A549 (cell line): ENCODE measurements at regions not wholly inside any gene's neighbourhood (a gene's known extent, or its start where the extent isn't known, plus 50 kb on each side); places are given as distances from the start of the nearest gene placed in this dataset.

Experiments
- ATAC-seq, 2 experiments: fragments of 200-7000 bp in 1 of 2; fragments of >200 bp in 1 of 2; cut with Nextera tagmentation in 1 of 2; cut with Tn5 transposase in 1 of 2; 3 replicates each; pipeline versions ENCODE4 v1.8.0 to v1.9.1; 2018 to 2020; ENCODE audit warnings: mild to moderate bottlenecking in 1 of 2, moderate library complexity in 1 of 2
- CTCF ChIA-PET: fragments of 300-600 bp; sonication (Branson Sonifier 250); formaldehyde crosslinking; extraction: SDS; loops from one replicate; lab custom pipeline; 2021; ENCODE audit warnings: antibody characterized with exemption, inconsistent platforms; lab: Yijun Ruan, JAX
- POLR2A ChIA-PET: fragments of 350-600 bp; formaldehyde crosslinking; extraction: SDS; loops from one replicate; lab custom pipeline; 2021; ENCODE audit warnings: antibody characterized with exemption, inconsistent platforms; lab: Yijun Ruan, JAX
- DNase-seq, 2 experiments: peaks; one replicate each; pipeline versions ENCODE4 v3.0.0 to v3.0.0-alpha.2; 2011 to 2016; ENCODE audit warnings: low read depth in 1 of 2, low spot score in 1 of 2
- FAIRE-seq: peaks from 2 replicates; lab custom pipeline; 2011; peaks lifted over from hg19 to GRCh38; lab: Jason Lieb, UNC
- H3K27ac ChIP-seq, 2 experiments: fragments of >200 bp; sonication (Bioruptor Twin); formaldehyde crosslinking; 3 replicates each; pipeline ENCODE4 v1.5.1; 2016 to 2017
- H3K4me1 ChIP-seq: fragments of >200 bp; sonication (Bioruptor Twin); formaldehyde crosslinking; 3 replicates; pipeline ENCODE4 v1.6.1; 2016
- H3K4me2 ChIP-seq: fragments of >200 bp; sonication (Bioruptor Twin); formaldehyde crosslinking; 3 replicates; pipeline ENCODE4 v1.6.1; 2016
- H3K4me3 ChIP-seq: fragments of >200 bp; sonication (Bioruptor Twin); formaldehyde crosslinking; 3 replicates; pipeline ENCODE4 v1.5.1; 2016
- H3K9me3 ChIP-seq: fragments of >200 bp; sonication (Bioruptor Twin); formaldehyde crosslinking; 3 replicates; pipeline ENCODE4 v1.6.1; 2016
- CBX2 ChIP-seq: fragments of 200-600 bp; sonication (generic); IDR thresholded peaks from 2 replicates; pipeline ENCODE4 v1.6.1; 2016; ENCODE audit warnings: low read depth, mild to moderate bottlenecking, borderline replicate concordance
- CEBPB ChIP-seq, 2 experiments: fragments of >200 bp in 1 of 2; sonication (Bioruptor Twin) in 1 of 2; formaldehyde crosslinking in 1 of 2; IDR thresholded peaks; 2 replicates each; pipeline ENCODE4 v1.6.1; 2012 to 2016
- EHF ChIP-seq: fragments of 250-450 bp; sonication (Bioruptor Pico); IDR thresholded peaks from 2 replicates; pipeline ENCODE4 v1.5.0; 2020; ENCODE audit warnings: mild to moderate bottlenecking
- ESRRA ChIP-seq: fragments of 150-350 bp; IDR thresholded peaks from 2 replicates; pipeline ENCODE4 v1.6.1; 2014; ENCODE audit warnings: mild to moderate bottlenecking, low read length, borderline replicate concordance
- FOSB ChIP-seq: fragments of 250-450 bp; sonication (Bioruptor Pico); IDR thresholded peaks from 2 replicates; pipeline ENCODE4 v1.5.0; 2020; ENCODE audit warnings: mild to moderate bottlenecking, moderate library complexity
- FOXS1 ChIP-seq: fragments of 250-450 bp; sonication (Bioruptor Pico); IDR thresholded peaks from 2 replicates; pipeline ENCODE4 v1.5.0; 2020; ENCODE audit warnings: mild to moderate bottlenecking, moderate library complexity
- JUNB ChIP-seq: fragments of >200 bp; sonication (Bioruptor Twin); formaldehyde crosslinking; IDR thresholded peaks from 2 replicates; pipeline ENCODE4 v1.6.1; 2016
- KDM5A ChIP-seq: fragments of 200-600 bp; sonication (generic); IDR thresholded peaks from 2 replicates; pipeline ENCODE4 v1.6.1; 2016; ENCODE audit warnings: antibody characterized with exemption, mild to moderate bottlenecking
- PHF8 ChIP-seq: fragments of 200-600 bp; sonication (generic); IDR thresholded peaks from 2 replicates; pipeline ENCODE4 v1.6.1; 2016; ENCODE audit warnings: low read depth, mild to moderate bottlenecking, antibody characterized with exemption, moderate library complexity, borderline replicate concordance
- POLR2A ChIP-seq: IDR thresholded peaks from 2 replicates; pipeline ENCODE4 v1.6.1; 2012; ENCODE audit warnings: mild to moderate bottlenecking, low read length
- RAD21 ChIP-seq, 2 experiments: fragments of >200 bp in 1 of 2; sonication (Bioruptor Twin) in 1 of 2; formaldehyde crosslinking in 1 of 2; IDR thresholded peaks in 1 of 2; conservative IDR thresholded peaks in 1 of 2; 2 replicates in 1 of 2; 3 replicates in 1 of 2; pipeline ENCODE4 v1.6.1; 2012 to 2018; ENCODE audit warnings: inconsistent platforms in 1 of 2
- RCOR1 ChIP-seq: fragments of 150-350 bp; IDR thresholded peaks from 2 replicates; pipeline ENCODE4 v1.6.1; 2014; ENCODE audit warnings: antibody characterized with exemption, low read length, low read depth
- SREBF2 ChIP-seq: fragments of 450-650 bp; IDR thresholded peaks from 2 replicates; pipeline ENCODE4 v1.6.1; 2014; ENCODE audit warnings: mild to moderate bottlenecking, moderate library complexity
- ZFP36 ChIP-seq: fragments of 450-650 bp; IDR thresholded peaks from 2 replicates; pipeline ENCODE4 v1.6.1; 2014; ENCODE audit warnings: borderline replicate concordance; ENCODE audit not compliant: partially characterized antibody
- ZNF302 ChIP-seq: fragments of 250-450 bp; sonication (Bioruptor Pico); IDR thresholded peaks from 2 replicates; pipeline ENCODE4 v1.9.0; 2021; ENCODE audit warnings: inconsistent platforms, mild to moderate bottlenecking, moderate library complexity
- WGBS: methylation state at CpG from one replicate; pipeline ENCODE4 v1.1.6; 2017; ENCODE audit errors: missing lambda C conversion rate; 5-methylcytosine and 5-hydroxymethylcytosine counted together
- TF ChIP-seq, protein P1 (sequence below): fragments of >200 bp; sonication (Bioruptor Twin); formaldehyde crosslinking; IDR thresholded peaks from 3 replicates; pipeline ENCODE4 v1.5.1; 2016
- TF ChIP-seq, protein P2 (sequence below): fragments of 450-650 bp; IDR thresholded peaks from 2 replicates; pipeline ENCODE4 v1.6.1; 2014; ENCODE audit warnings: antibody characterized with exemption
- TF ChIP-seq, protein P3 (sequence below): fragments of >200 bp; sonication (Bioruptor Twin); formaldehyde crosslinking; IDR thresholded peaks from 3 replicates; pipeline ENCODE4 v1.6.1; 2016
- TF ChIP-seq, protein P4 (sequence below): fragments of 250-450 bp; sonication (Bioruptor Pico); IDR thresholded peaks from 2 replicates; pipeline ENCODE4 v1.5.0; 2021; ENCODE audit warnings: mild to moderate bottlenecking, moderate library complexity, borderline replicate concordance

DNA sequence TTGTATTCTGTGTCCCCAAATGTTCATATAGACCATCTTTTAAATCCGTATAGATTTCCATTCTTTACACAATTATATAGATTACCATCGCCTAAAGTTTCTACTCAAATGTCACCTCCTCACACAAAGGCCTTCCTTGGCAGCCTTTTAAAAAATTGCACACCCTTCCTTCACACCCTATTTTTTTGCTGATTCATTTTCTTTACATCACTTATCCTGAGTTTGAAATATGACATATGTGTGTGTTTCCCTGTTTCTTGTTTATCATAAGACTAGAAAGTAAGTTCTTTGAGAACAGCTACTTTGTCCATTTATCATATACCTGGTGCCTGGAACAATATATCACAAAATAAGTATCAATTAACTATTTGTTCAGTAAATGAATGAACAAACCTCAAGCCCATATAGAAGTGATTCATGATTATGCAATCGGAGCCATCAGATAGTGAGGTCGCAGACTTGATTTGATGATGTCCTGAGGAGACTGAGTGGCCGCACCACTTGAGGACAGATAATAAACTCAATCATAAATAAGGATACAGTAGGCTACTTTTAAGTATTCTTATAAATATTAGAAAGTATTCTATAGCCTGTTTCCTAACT is 327.4 kb upstream of the ZC3H12C start:
- DNase-seq (no peak), ATAC-seq (no peak), FAIRE-seq (no peak)
- ChIA-PET CTCF (no interaction called here), POLR2A (no interaction called here)
- H3K27ac ChIP-seq = no peak overlapping the region
- H3K4me2 ChIP-seq = no peak overlapping the region
- 59% methylated on average over 5 of the region's 5 CpGs for WGBS
- no peaks in the 10 kb centered on the region for H3K9me3 ChIP-seq
- TF ChIP-seq RCOR1 (no peak), CBX2 (no peak)
- no peaks in the 10 kb centered on the region for H3K4me1 ChIP-seq
- no peak overlapping the region for H3K4me3 ChIP-seq

DNA sequence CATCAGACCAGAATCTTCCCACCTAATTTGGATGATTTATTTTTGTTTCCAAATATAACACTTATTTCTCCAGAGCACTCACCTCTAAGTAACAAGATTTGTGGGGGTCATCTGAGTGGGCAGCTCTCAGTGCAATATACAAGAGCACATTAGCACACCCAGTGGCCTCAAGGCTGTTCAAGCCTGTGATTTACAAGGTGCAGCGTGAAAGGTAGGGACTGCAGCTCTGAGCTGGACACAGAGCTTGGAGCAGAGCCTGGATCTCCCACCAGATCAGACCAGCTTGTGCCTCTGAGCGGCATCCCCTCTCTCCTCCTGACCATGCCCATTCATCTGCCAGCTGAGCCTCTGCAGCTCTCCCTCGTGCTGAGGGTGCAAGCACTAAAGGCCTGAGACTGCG is 323.3 kb upstream of the ZC3H12C start:
- Histone ChIP-seq H3K9me3 (no peaks in the 10 kb centered on the region), H3K4me2 (no peak overlapping the region), H3K4me1 (no peaks in the 10 kb centered on the region)
- no peak for DNase-seq
- POLR2A ChIA-PET = no interaction called here
- TF ChIP-seq POLR2A (no peak), CEBPB (IDR thresholded peaks at IDR 0.05) (no peak), ZFP36 (no peak), RAD21 (conservative IDR thresholded peaks at IDR 0.05 in 1 of 2, IDR thresholded peaks at IDR 0.05 in 1 of 2) (no peak), CBX2 (no peak), FOXS1 (CRISPR knock-in tag) (no peak), FOSB (no peak), ESRRA (no peak), EHF (CRISPR knock-in tag) (no peak), JUNB (no peak)
- TF ChIP-seq, protein P1, sequence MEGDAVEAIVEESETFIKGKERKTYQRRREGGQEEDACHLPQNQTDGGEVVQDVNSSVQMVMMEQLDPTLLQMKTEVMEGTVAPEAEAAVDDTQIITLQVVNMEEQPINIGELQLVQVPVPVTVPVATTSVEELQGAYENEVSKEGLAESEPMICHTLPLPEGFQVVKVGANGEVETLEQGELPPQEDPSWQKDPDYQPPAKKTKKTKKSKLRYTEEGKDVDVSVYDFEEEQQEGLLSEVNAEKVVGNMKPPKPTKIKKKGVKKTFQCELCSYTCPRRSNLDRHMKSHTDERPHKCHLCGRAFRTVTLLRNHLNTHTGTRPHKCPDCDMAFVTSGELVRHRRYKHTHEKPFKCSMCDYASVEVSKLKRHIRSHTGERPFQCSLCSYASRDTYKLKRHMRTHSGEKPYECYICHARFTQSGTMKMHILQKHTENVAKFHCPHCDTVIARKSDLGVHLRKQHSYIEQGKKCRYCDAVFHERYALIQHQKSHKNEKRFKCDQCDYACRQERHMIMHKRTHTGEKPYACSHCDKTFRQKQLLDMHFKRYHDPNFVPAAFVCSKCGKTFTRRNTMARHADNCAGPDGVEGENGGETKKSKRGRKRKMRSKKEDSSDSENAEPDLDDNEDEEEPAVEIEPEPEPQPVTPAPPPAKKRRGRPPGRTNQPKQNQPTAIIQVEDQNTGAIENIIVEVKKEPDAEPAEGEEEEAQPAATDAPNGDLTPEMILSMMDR = no peak
- TF ChIP-seq, protein P2, sequence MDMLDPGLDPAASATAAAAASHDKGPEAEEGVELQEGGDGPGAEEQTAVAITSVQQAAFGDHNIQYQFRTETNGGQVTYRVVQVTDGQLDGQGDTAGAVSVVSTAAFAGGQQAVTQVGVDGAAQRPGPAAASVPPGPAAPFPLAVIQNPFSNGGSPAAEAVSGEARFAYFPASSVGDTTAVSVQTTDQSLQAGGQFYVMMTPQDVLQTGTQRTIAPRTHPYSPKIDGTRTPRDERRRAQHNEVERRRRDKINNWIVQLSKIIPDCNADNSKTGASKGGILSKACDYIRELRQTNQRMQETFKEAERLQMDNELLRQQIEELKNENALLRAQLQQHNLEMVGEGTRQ = no peak
- TF ChIP-seq, protein P3, sequence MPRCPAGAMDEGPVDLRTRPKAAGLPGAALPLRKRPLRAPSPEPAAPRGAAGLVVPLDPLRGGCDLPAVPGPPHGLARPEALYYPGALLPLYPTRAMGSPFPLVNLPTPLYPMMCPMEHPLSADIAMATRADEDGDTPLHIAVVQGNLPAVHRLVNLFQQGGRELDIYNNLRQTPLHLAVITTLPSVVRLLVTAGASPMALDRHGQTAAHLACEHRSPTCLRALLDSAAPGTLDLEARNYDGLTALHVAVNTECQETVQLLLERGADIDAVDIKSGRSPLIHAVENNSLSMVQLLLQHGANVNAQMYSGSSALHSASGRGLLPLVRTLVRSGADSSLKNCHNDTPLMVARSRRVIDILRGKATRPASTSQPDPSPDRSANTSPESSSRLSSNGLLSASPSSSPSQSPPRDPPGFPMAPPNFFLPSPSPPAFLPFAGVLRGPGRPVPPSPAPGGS = no peak
- TF ChIP-seq, all 56 proteins: peak for 0
- no peak overlapping the region for H3K27ac ChIP-seq
- WGBS = 0% methylated on average over 1 of the region's 4 CpGs
- no peak overlapping the region for H3K4me3 ChIP-seq
- ATAC-seq = no peak
- CTCF ChIA-PET = interaction anchor here (0.6 kb wide), 1 partner anchor 52 kb away, joined by 3 read pairs; no protein-coding TSS in a partner anchor
- FAIRE-seq = no peak

DNA sequence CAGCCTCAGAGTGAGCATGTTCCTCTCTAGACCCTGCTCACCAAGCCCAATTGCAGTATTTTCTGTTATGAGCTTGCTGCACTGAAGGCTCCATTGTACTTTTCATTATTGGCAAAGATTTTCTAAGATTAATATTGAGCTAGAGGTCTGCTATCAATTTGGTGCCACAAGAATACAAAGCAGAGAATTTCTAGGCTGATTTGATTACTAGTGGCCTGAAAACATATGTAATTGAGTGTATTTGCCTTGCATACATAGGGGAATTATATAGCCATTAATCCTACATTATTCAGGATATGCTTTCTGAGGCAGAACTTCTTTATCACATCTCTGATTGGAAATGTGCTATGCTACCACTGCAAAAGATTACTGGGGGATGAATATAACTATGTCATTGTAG is 322.9 kb upstream of the ZC3H12C start:
- no peak overlapping the region for H3K27ac ChIP-seq
- ChIA-PET CTCF (interaction anchor here (0.6 kb wide), 1 partner anchor 52 kb away, joined by 3 read pairs; no protein-coding TSS in a partner anchor), POLR2A (no interaction called here)
- TF ChIP-seq KDM5A = no peak
- TF ChIP-seq, protein P4, sequence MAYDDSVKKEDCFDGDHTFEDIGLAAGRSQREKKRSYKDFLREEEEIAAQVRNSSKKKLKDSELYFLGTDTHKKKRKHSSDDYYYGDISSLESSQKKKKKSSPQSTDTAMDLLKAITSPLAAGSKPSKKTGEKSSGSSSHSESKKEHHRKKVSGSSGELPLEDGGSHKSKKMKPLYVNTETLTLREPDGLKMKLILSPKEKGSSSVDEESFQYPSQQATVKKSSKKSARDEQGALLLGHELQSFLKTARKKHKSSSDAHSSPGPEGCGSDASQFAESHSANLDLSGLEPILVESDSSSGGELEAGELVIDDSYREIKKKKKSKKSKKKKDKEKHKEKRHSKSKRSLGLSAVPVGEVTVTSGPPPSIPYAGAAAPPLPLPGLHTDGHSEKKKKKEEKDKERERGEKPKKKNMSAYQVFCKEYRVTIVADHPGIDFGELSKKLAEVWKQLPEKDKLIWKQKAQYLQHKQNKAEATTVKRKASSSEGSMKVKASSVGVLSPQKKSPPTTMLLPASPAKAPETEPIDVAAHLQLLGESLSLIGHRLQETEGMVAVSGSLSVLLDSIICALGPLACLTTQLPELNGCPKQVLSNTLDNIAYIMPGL = no peak
- no peak for TF ChIP-seq ZNF302
- no peak for TF ChIP-seq ESRRA
- no peak for TF ChIP-seq SREBF2
- no peak for TF ChIP-seq POLR2A
- TF ChIP-seq CBX2 = no peak
- TF ChIP-seq, protein P1 = no peak
- no peak for TF ChIP-seq PHF8
- DNase-seq = no peak
- FAIRE-seq = no peak
- H3K9me3 ChIP-seq = no peaks in the 10 kb centered on the region
- no peak for ATAC-seq
- H3K4me1 ChIP-seq = no peaks in the 10 kb centered on the region
- no peak overlapping the region for H3K4me3 ChIP-seq
- H3K4me2 ChIP-seq = no peak overlapping the region
